GM23338 (cell line): ENCODE measurements at regions not wholly inside any gene's neighbourhood (a gene's known extent, or its start where the extent isn't known, plus 50 kb on each side); places are given as distances from the start of the nearest gene placed in this dataset.

Experiments used
- ATAC-seq: fragments of 200-7000 bp; cut with Tn5 transposase; 3 replicates; pipeline ENCODE4 v1.9.1; 2020
- DNase-seq: peaks from one replicate; pipeline ENCODE4 v3.0.0-alpha.2; 2015; ENCODE audit warnings: low spot score
- H2AFZ ChIP-seq: fragments of 200-600 bp; sonication (generic); 2 replicates; pipeline ENCODE4 v1.8.0; 2016; ENCODE audit warnings: antibody characterized with exemption, mild to moderate bottlenecking, moderate library complexity
- H3F3A ChIP-seq: fragments of 200-600 bp; sonication (generic); replicated peaks from 2 replicates; pipeline ENCODE4 v1.8.0; 2017; ENCODE audit warnings: antibody characterized with exemption, mixed run types, low read depth
- H3K27ac ChIP-seq: fragments of 200-600 bp; sonication (generic); 2 replicates; pipeline ENCODE4 v1.6.1; 2016; ENCODE audit warnings: low read depth
- H3K27me3 ChIP-seq: fragments of 200-600 bp; sonication (generic); 2 replicates; pipeline ENCODE4 v1.8.0; 2016; ENCODE audit warnings: mild to moderate bottlenecking, mixed run types, moderate library complexity; ENCODE audit not compliant: insufficient read depth
- H3K36me3 ChIP-seq: fragments of 200-600 bp; sonication (generic); 2 replicates; pipeline ENCODE4 v1.8.0; 2016; ENCODE audit warnings: mild to moderate bottlenecking; ENCODE audit not compliant: insufficient read depth
- H3K4me1 ChIP-seq: fragments of 200-600 bp; sonication (generic); 2 replicates; pipeline ENCODE4 v1.8.0; 2016; ENCODE audit warnings: mild to moderate bottlenecking, moderate library complexity; ENCODE audit not compliant: insufficient read depth
- H3K4me2 ChIP-seq: fragments of 200-600 bp; sonication (generic); 2 replicates; pipeline ENCODE4 v1.7.1; 2017; ENCODE audit warnings: mixed run types
- H3K4me3 ChIP-seq: fragments of 200-600 bp; sonication (generic); 2 replicates; pipeline ENCODE4 v1.6.1; 2016; ENCODE audit warnings: mixed run types
- H3K79me2 ChIP-seq: fragments of 200-600 bp; sonication (generic); replicated peaks from 2 replicates; pipeline ENCODE4 v1.8.0; 2017; ENCODE audit warnings: mild to moderate bottlenecking; ENCODE audit not compliant: insufficient read depth
- H3K9me2 ChIP-seq: fragments of 200-600 bp; sonication (generic); 2 replicates; pipeline ENCODE4 v1.8.0; 2017; ENCODE audit not compliant: insufficient read depth
- H4K20me1 ChIP-seq: fragments of 200-600 bp; sonication (generic); replicated peaks from 2 replicates; pipeline ENCODE4 v1.8.0; 2017; ENCODE audit warnings: mild to moderate bottlenecking; ENCODE audit not compliant: insufficient read depth
- H3K27ac Mint-ChIP-seq: 2 replicates; pipeline ENCODE4 v1.8.0; 2020; ENCODE audit warnings: inconsistent platforms, mild to moderate bottlenecking, moderate library complexity, mixed read lengths
- H3K27me3 Mint-ChIP-seq: 3 replicates; pipeline ENCODE4 v1.8.0; 2022; ENCODE audit warnings: low read depth, mild to moderate bottlenecking, moderate library complexity, mixed read lengths, inconsistent platforms; ENCODE audit not compliant: insufficient read depth, poor library complexity
- H3K36me3 Mint-ChIP-seq: 3 replicates; pipeline ENCODE4 v1.8.0; 2021; ENCODE audit warnings: low read depth, mild to moderate bottlenecking, inconsistent platforms, moderate library complexity, mixed read lengths
- H3K4me1 Mint-ChIP-seq: 3 replicates; pipeline ENCODE4 v1.8.0; 2020; ENCODE audit warnings: mild to moderate bottlenecking, inconsistent platforms, mixed read lengths
- H3K4me3 Mint-ChIP-seq: 3 replicates; pipeline ENCODE4 v1.8.0; 2021; ENCODE audit warnings: moderate library complexity, mild to moderate bottlenecking, inconsistent platforms, mixed read lengths
- H3K9me3 Mint-ChIP-seq: 3 replicates; pipeline ENCODE4 v1.8.0; 2020; ENCODE audit warnings: moderate library complexity, mild to moderate bottlenecking, inconsistent platforms, mixed read lengths
- CREB1 ChIP-seq: fragments of 250-450 bp; sonication (Bioruptor Pico); IDR thresholded peaks from 2 replicates; pipeline ENCODE4 v1.5.0; 2020; ENCODE audit warnings: low read depth, mild to moderate bottlenecking, moderate library complexity
- ETS1 ChIP-seq: IDR thresholded peaks from 2 replicates; pipeline ENCODE4 v1.6.1; 2016; ENCODE audit warnings: antibody characterized with exemption
- EZH2phosphoT487 ChIP-seq: fragments of 200-600 bp; sonication (generic); IDR thresholded peaks from one replicate; pipeline ENCODE4 v1.8.1; 2018; ENCODE audit warnings: antibody characterized with exemption; ENCODE audit not compliant: unreplicated experiment
- JUNB ChIP-seq: IDR thresholded peaks from one replicate; pipeline ENCODE4 v1.6.1; 2016; ENCODE audit warnings: antibody characterized with exemption; ENCODE audit not compliant: unreplicated experiment
- NANOG ChIP-seq: IDR thresholded peaks from 2 replicates; pipeline ENCODE4 v1.6.1; 2016; ENCODE audit warnings: antibody characterized with exemption, borderline replicate concordance
- POLR2AphosphoS5 ChIP-seq: IDR thresholded peaks from 2 replicates; pipeline ENCODE4 v1.6.1; 2016; ENCODE audit warnings: antibody characterized with exemption, low read depth
- TF ChIP-seq, protein P1 (sequence below), 2 experiments: fragments of 200-600 bp in 1 of 2; sonication (generic) in 1 of 2; conservative IDR thresholded peaks; 2 replicates each; pipeline versions ENCODE4 v1.5.1 to v1.6.1; 2016 to 2017; ENCODE audit warnings: antibody characterized with exemption in 2 of 2, low read depth in 2 of 2, mild to moderate bottlenecking in 2 of 2, moderate library complexity in 1 of 2

DNA sequence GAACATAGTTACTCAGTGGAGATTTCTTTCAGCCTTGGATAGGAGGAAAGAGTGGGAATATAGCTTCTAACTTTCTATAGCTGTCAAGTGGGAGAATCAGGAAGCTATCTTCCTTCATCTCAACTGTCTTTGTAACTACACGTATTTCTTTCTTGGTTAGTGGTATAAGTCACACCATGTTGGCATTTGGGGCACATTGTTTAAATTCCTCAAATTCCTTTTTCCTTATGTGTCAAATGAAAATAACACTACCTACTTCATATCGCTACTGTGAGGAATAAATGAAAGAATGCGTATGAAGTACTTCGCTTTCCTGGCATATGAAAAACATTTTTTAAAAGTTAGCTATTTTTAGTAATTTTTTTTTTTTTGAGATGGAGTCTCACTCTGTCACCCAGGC lies 1082.5 kb upstream of the WWC1 start (continued):
- TF ChIP-seq ETS1 (no peak), NANOG (no peak), JUNB (no peak)
- TF ChIP-seq, protein P1, sequence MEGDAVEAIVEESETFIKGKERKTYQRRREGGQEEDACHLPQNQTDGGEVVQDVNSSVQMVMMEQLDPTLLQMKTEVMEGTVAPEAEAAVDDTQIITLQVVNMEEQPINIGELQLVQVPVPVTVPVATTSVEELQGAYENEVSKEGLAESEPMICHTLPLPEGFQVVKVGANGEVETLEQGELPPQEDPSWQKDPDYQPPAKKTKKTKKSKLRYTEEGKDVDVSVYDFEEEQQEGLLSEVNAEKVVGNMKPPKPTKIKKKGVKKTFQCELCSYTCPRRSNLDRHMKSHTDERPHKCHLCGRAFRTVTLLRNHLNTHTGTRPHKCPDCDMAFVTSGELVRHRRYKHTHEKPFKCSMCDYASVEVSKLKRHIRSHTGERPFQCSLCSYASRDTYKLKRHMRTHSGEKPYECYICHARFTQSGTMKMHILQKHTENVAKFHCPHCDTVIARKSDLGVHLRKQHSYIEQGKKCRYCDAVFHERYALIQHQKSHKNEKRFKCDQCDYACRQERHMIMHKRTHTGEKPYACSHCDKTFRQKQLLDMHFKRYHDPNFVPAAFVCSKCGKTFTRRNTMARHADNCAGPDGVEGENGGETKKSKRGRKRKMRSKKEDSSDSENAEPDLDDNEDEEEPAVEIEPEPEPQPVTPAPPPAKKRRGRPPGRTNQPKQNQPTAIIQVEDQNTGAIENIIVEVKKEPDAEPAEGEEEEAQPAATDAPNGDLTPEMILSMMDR (conservative IDR thresholded peaks at IDR 0.05; ENCODE audit: low read depth in 2 of 2) = no peak

GRCh38 chr5:167217097-167217743 lies 1074.2 kb upstream of the WWC1 start:
- Histone ChIP-seq H4K20me1 (no peaks in the 10 kb centered on the region), H3K36me3 (no peaks in the 10 kb centered on the region), H3F3A (no peaks in the 10 kb centered on the region), H3K27ac (no peak overlapping the region), H3K4me3 (no peak overlapping the region), H3K9me2 (no peaks in the 10 kb centered on the region), H2AFZ (no peak overlapping the region), H3K27me3 (no peaks in the 10 kb centered on the region), H3K4me1 (peaks cover 32% of the 10 kb centered on the region), H3K4me2 (peak overlapping the region; percentile 5; the same call in 1 of the 2 replicates), H3K79me2 (no peaks in the 10 kb centered on the region)
- no peak overlapping the region for H3K4me3 Mint-ChIP-seq
- H3K27me3 Mint-ChIP-seq = peaks cover 3% of the 10 kb centered on the region
- H3K4me1 Mint-ChIP-seq = peaks cover 21% of the 10 kb centered on the region
- H3K9me3 Mint-ChIP-seq = no peaks in the 10 kb centered on the region; the same call in 2 of the 3 replicates
- no peak overlapping the region for H3K27ac Mint-ChIP-seq
- peak; percentile 65; the same call in 2 of the 3 replicates for ATAC-seq
- DNase-seq = peak; percentile 64
- H3K36me3 Mint-ChIP-seq = no peaks in the 10 kb centered on the region
- TF ChIP-seq POLR2AphosphoS5 (no peak), EZH2phosphoT487 (no peak), CREB1 (no peak), ETS1 (no peak), JUNB (no peak)
- TF ChIP-seq, protein P1 (conservative IDR thresholded peaks at IDR 0.05; ENCODE audit: low read depth in 2 of 2) = peak in 1 of 2 experiments; percentile 33; a peak in 2 of 4 replicates
